Suprapubic skin (tissue), 4 donors: ENCODE measurements at regions not wholly inside any gene's neighbourhood (a gene's known extent, or its start where the extent isn't known, plus 50 kb on each side); places are given as distances from the start of the nearest gene placed in this dataset.

Experiments used
- DNase-seq, 2 donors: peaks; one replicate each; pipeline ENCODE4 v3.0.0-alpha.2; 2019; ENCODE audit warnings: low spot score in 2 of 2
- H3K27ac ChIP-seq: fragments of 200-600 bp; sonication (generic); one replicate; pipeline ENCODE4 v1.5.1; 2019
- H3K27me3 ChIP-seq: fragments of 200-600 bp; sonication (generic); one replicate; pipeline ENCODE4 v1.5.1; 2019
- H3K36me3 ChIP-seq: fragments of 200-600 bp; sonication (generic); one replicate; pipeline ENCODE4 v1.5.1; 2019
- H3K4me1 ChIP-seq: fragments of 200-600 bp; sonication (generic); one replicate; pipeline ENCODE4 v1.5.1; 2019
- H3K4me3 ChIP-seq: fragments of 200-600 bp; sonication (generic); one replicate; pipeline ENCODE4 v1.5.1; 2019; ENCODE audit warnings: mild to moderate bottlenecking
- H3K9me3 ChIP-seq: fragments of 200-600 bp; sonication (generic); one replicate; pipeline ENCODE4 v1.5.1; 2019
- CTCF ChIP-seq, 2 donors: fragments of 200-600 bp in 1 of 2; fragments of 450-650 bp in 1 of 2; sonication (generic) in 1 of 2; IDR thresholded peaks; one replicate each; pipeline ENCODE4 v1.5.1; 2016 to 2019; ENCODE audit warnings: antibody characterized with exemption in 2 of 2, mild to moderate bottlenecking in 1 of 2, moderate library complexity in 1 of 2
- EP300 ChIP-seq: sonication (generic); formaldehyde crosslinking; IDR thresholded peaks from one replicate; pipeline ENCODE4 v1.6.1; 2017; ENCODE audit warnings: antibody characterized with exemption
- POLR2A ChIP-seq, 2 donors: fragments of 450-650 bp; IDR thresholded peaks; one replicate each; pipeline ENCODE4 v1.6.1; 2017; ENCODE audit warnings: antibody characterized with exemption in 2 of 2, mild to moderate bottlenecking in 2 of 2, moderate library complexity in 2 of 2
- POLR2AphosphoS5 ChIP-seq, 3 donors: sonication (generic); formaldehyde crosslinking; IDR thresholded peaks; one replicate each; pipeline ENCODE4 v1.6.1; 2017; ENCODE audit warnings: antibody characterized with exemption in 3 of 3
- WGBS: methylation state at CpG from one replicate; pipeline ENCODE4 v1.1.5; 2018; 5-methylcytosine and 5-hydroxymethylcytosine counted together

DNA sequence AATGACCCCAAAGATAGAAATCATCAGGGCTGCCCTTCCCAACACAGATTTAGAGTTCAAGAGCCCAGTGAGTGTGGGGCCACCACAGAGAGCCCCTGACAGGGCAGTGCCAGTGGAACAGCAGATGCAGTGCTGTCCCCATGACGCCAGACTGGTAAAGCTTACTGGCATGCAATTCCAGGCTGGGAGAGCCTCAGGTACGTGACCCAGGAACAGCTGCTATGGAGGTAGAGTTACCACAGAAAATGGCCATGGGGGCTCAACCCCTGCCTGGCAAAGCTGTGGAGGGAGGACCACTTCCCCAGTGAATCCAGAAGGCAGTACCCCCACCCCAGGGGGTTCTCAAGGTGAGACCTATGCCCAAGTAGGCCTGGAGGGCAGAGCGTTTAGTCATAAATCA, 228.5 kb downstream of the POLR1F start:
- no peaks in the 10 kb centered on the region for H3K9me3 ChIP-seq
- no peak for TF ChIP-seq POLR2A (IDR thresholded peaks at IDR 0.05)
- TF ChIP-seq POLR2AphosphoS5 (IDR thresholded peaks at IDR 0.05) = no peak
- TF ChIP-seq CTCF (IDR thresholded peaks at IDR 0.05) = no peak
- TF ChIP-seq EP300 = no peak
- H3K27me3 ChIP-seq = no peaks in the 10 kb centered on the region
- H3K4me3 ChIP-seq = no peak overlapping the region
- no peak overlapping the region for H3K27ac ChIP-seq
- DNase-seq = no peak
- no peaks in the 10 kb centered on the region for H3K4me1 ChIP-seq
- H3K36me3 ChIP-seq = no peaks in the 10 kb centered on the region
- 100% methylated on average over 2 of the region's 3 CpGs for WGBS

- H3K4me3 ChIP-seq = no peak overlapping the region
- TF ChIP-seq POLR2AphosphoS5 (IDR thresholded peaks at IDR 0.05) (no peak), EP300 (no peak)
- WGBS = 47% methylated on average over 3 of the region's 3 CpGs
- no peak overlapping the region for H3K27ac ChIP-seq
- H3K27me3 ChIP-seq = no peaks in the 10 kb centered on the region
- DNase-seq = no peak
- H3K4me1 ChIP-seq = no peaks in the 10 kb centered on the region
- no peaks in the 10 kb centered on the region for H3K36me3 ChIP-seq
- no peaks in the 10 kb centered on the region for H3K9me3 ChIP-seq
Observed at GRCh38 chr7:19470031-19470430, 238.8 kb downstream of the POLR1F start.

GRCh38 chr7:19465861-19466260, 243.0 kb downstream of the POLR1F start:
- Histone ChIP-seq H3K4me3 (no peak overlapping the region), H3K9me3 (no peaks in the 10 kb centered on the region), H3K36me3 (no peaks in the 10 kb centered on the region), H3K4me1 (no peaks in the 10 kb centered on the region), H3K27me3 (no peaks in the 10 kb centered on the region), H3K27ac (no peak overlapping the region)
- WGBS = 59% methylated on average over 3 of the region's 3 CpGs
- no peak for DNase-seq
- TF ChIP-seq POLR2A (IDR thresholded peaks at IDR 0.05) (no peak), POLR2AphosphoS5 (IDR thresholded peaks at IDR 0.05) (no peak), CTCF (IDR thresholded peaks at IDR 0.05) (no peak), EP300 (no peak)

DNA sequence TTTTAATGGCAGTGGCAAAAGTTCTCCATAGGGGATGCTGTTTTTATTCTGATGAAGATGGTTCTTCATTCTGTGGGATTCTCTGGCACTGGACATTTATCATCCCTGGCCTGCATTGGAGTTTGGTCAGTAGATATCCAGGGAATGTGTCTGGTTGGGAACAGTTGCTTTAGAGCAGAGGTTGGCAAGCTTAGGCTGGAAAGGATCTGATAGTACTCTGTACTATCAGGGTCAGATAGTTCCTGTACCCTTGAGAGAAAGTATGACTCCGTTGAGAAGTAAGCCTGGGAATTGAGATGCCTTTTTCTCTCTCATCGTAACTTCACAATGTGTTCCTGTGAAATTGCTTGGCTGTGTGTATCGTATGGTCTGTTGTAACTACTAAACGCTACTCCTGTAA, 244.1 kb downstream of the POLR1F start:
- H3K27me3 ChIP-seq = no peaks in the 10 kb centered on the region
- no peaks in the 10 kb centered on the region for H3K4me1 ChIP-seq
- no peaks in the 10 kb centered on the region for H3K36me3 ChIP-seq
- no peak for DNase-seq
- over 99% methylated on average over 4 of the region's 4 CpGs for WGBS
- no peak overlapping the region for H3K4me3 ChIP-seq
- H3K9me3 ChIP-seq = no peaks in the 10 kb centered on the region
- no peak for TF ChIP-seq POLR2A (IDR thresholded peaks at IDR 0.05)
- TF ChIP-seq EP300 = no peak
- TF ChIP-seq POLR2AphosphoS5 (IDR thresholded peaks at IDR 0.05) = no peak
- no peak for TF ChIP-seq CTCF (IDR thresholded peaks at IDR 0.05)
- H3K27ac ChIP-seq = no peak overlapping the region

DNA sequence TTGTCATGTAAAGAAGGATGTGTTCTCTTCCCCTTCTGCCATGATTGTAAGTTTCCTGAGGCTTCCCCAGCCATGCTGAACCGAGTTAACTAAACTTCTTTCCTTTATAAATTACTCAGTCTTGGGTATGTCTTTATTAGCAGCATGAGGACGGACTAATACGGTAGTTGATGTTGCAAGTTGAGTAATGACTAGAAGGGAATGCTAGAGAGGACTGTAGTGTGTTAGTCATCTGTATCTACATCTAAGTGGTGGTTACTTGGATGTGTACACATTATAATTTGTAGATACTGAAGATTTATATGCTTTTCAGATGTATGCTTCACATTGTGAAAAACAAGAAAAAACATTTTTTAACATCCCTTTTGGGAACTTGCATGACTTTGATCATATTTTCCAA, 244.6 kb downstream of the POLR1F start:
- no peak for DNase-seq
- Histone ChIP-seq H3K9me3 (no peaks in the 10 kb centered on the region), H3K27me3 (no peaks in the 10 kb centered on the region), H3K36me3 (no peaks in the 10 kb centered on the region), H3K4me3 (no peak overlapping the region), H3K4me1 (no peaks in the 10 kb centered on the region), H3K27ac (no peak overlapping the region)
- no peak for TF ChIP-seq POLR2AphosphoS5 (IDR thresholded peaks at IDR 0.05)
- TF ChIP-seq POLR2A (IDR thresholded peaks at IDR 0.05) = no peak
- TF ChIP-seq EP300 = no peak
- TF ChIP-seq CTCF (IDR thresholded peaks at IDR 0.05) = no peak
- WGBS = 82% methylated on average over 3 of the region's 3 CpGs

- H3K4me3 ChIP-seq = no peak overlapping the region
- TF ChIP-seq EP300 (no peak), POLR2A (IDR thresholded peaks at IDR 0.05) (no peak), CTCF (IDR thresholded peaks at IDR 0.05) (no peak), POLR2AphosphoS5 (IDR thresholded peaks at IDR 0.05) (no peak)
- H3K36me3 ChIP-seq = no peaks in the 10 kb centered on the region
- H3K27me3 ChIP-seq = no peaks in the 10 kb centered on the region
- no peaks in the 10 kb centered on the region for H3K4me1 ChIP-seq
- H3K27ac ChIP-seq = no peak overlapping the region
- DNase-seq = no peak
- WGBS = 88% methylated on average over 3 of the region's 3 CpGs
- H3K9me3 ChIP-seq = no peaks in the 10 kb centered on the region
Observed at GRCh38 chr7:19463581-19463980, 245.3 kb downstream of the POLR1F start.
